GM21576 (cell line): ENCODE measurements at regions not wholly inside any gene's neighbourhood (a gene's known extent, or its start where the extent isn't known, plus 50 kb on each side); places are given as distances from the start of the nearest gene placed in this dataset.

Source experiments
- ATAC-seq: cut with Tn5 transposase; IDR thresholded peaks from one replicate; pipeline ENCODE4 v1.9.1; 2021; ENCODE audit warnings: mild to moderate bottlenecking, moderate library complexity; ENCODE audit not compliant: unreplicated experiment

- no peak for ATAC-seq
These were observed 672.9 kb upstream of the PTBP2 start for GRCh38 chr1:96048572-96049212.

GRCh38 chr1:96049759-96050409 is 671.7 kb upstream of the PTBP2 start:
- no peak for ATAC-seq

- no peak for ATAC-seq
These were observed 662.3 kb upstream of the PTBP2 start for GRCh38 chr1:96059276-96059675.

- ATAC-seq = no peak
These were observed 661.8 kb upstream of the PTBP2 start for GRCh38 chr1:96059736-96060135.

- no peak for ATAC-seq
These were observed 661.0 kb upstream of the PTBP2 start for GRCh38 chr1:96060621-96061020.

GRCh38 chr1:96072021-96072420 is 649.6 kb upstream of the PTBP2 start:
- no peak for ATAC-seq

- ATAC-seq = no peak
These were observed 648.5 kb upstream of the PTBP2 start for GRCh38 chr1:96073100-96073499.

GRCh38 chr1:96074422-96074821 is 647.2 kb upstream of the PTBP2 start:
- ATAC-seq = no peak

- no peak for ATAC-seq
These were observed 646.6 kb upstream of the PTBP2 start for GRCh38 chr1:96074876-96075577.

- no peak for ATAC-seq
These were observed 645.7 kb upstream of the PTBP2 start for GRCh38 chr1:96075704-96076455.

- ATAC-seq = no peak
These were observed 645.0 kb upstream of the PTBP2 start for GRCh38 chr1:96076589-96076988.

GRCh38 chr1:96079581-96079980 is 642.0 kb upstream of the PTBP2 start:
- no peak for ATAC-seq

- ATAC-seq = no peak
These were observed 640.7 kb upstream of the PTBP2 start for GRCh38 chr1:96080925-96081324.

- no peak for ATAC-seq
These were observed 633.9 kb upstream of the PTBP2 start for GRCh38 chr1:96087719-96088118.

- ATAC-seq = no peak
These were observed 631.5 kb upstream of the PTBP2 start for GRCh38 chr1:96090134-96090533.

GRCh38 chr1:96095849-96096612 is 625.6 kb upstream of the PTBP2 start:
- no peak for ATAC-seq

- ATAC-seq = no peak
These were observed 624.8 kb upstream of the PTBP2 start for GRCh38 chr1:96096613-96097321.

GRCh38 chr1:96104506-96104905 is 617.1 kb upstream of the PTBP2 start:
- ATAC-seq = no peak

- ATAC-seq = no peak
These were observed 616.7 kb upstream of the PTBP2 start for GRCh38 chr1:96104906-96105305.

GRCh38 chr1:96116731-96117130 is 604.9 kb upstream of the PTBP2 start:
- ATAC-seq = no peak
